H1 (cell line): ENCODE measurements at regions not wholly inside any gene's neighbourhood (a gene's known extent, or its start where the extent isn't known, plus 50 kb on each side); places are given as distances from the start of the nearest gene placed in this dataset.
A peak's percentile ranks its signal among the peaks of the same experiment; 100 is the strongest.

Experiments
- ATF2 ChIP-seq: IDR thresholded peaks from 2 replicates; pipeline ENCODE4 v1.6.1; 2012; ENCODE audit warnings: low read length, inconsistent platforms
- BACH1 ChIP-seq: IDR thresholded peaks from 2 replicates; pipeline ENCODE4 v1.6.1; 2012; ENCODE audit warnings: low read length, improper control_type of control experiment
- BCL11A ChIP-seq, 2 experiments: IDR thresholded peaks; one replicate each; pipeline ENCODE4 v1.6.1; 2011; ENCODE audit warnings: low read depth in 2 of 2, low read length in 2 of 2, mild to moderate bottlenecking in 2 of 2
- BRCA1 ChIP-seq: IDR thresholded peaks from 2 replicates; pipeline ENCODE4 v1.6.1; 2012; ENCODE audit warnings: low read depth, low read length, improper control_type of control experiment
- CEBPB ChIP-seq: IDR thresholded peaks from 2 replicates; pipeline ENCODE4 v1.6.1; 2012; ENCODE audit warnings: low read depth, low read length
- CHD2 ChIP-seq: IDR thresholded peaks from 2 replicates; pipeline ENCODE4 v1.6.1; 2012; ENCODE audit warnings: low read length, improper control_type of control experiment
- CTCF ChIP-seq, 3 experiments: IDR thresholded peaks; 1 replicate in 2 of 3; 2 replicates in 1 of 3; pipeline versions ENCODE4 v1.5.1 to v1.6.1; 2011; ENCODE audit warnings: low read length in 3 of 3, mild to moderate bottlenecking in 3 of 3, inconsistent platforms in 2 of 3, low read depth in 1 of 3, moderate library complexity in 1 of 3; ENCODE audit not compliant: insufficient read depth in 1 of 3; ENCODE audit errors: control extremely low read depth in 1 of 3
- EP300 ChIP-seq, 2 experiments: IDR thresholded peaks; 1 replicate in 1 of 2; 2 replicates in 1 of 2; pipeline ENCODE4 v1.6.1; 2011 to 2012; ENCODE audit warnings: low read depth in 2 of 2, low read length in 2 of 2, mild to moderate bottlenecking in 2 of 2, borderline replicate concordance in 1 of 2, inconsistent platforms in 1 of 2, moderate library complexity in 1 of 2
- EZH2 ChIP-seq: fragments of 200-600 bp; sonication (generic); IDR thresholded peaks from 2 replicates; pipeline ENCODE4 v1.7.1; 2012; ENCODE audit warnings: low read depth, mild to moderate bottlenecking, moderate library complexity, low read length, inconsistent platforms; ENCODE audit not compliant: severe bottlenecking
- POLR2A ChIP-seq, 2 experiments: IDR thresholded peaks; 1 replicate in 1 of 2; 2 replicates in 1 of 2; pipeline ENCODE4 v1.6.1; 2011; ENCODE audit warnings: low read depth in 2 of 2, low read length in 2 of 2, mild to moderate bottlenecking in 2 of 2; ENCODE audit errors: control extremely low read depth in 1 of 2
- POLR2AphosphoS5 ChIP-seq: IDR thresholded peaks from 2 replicates; pipeline ENCODE4 v1.6.1; 2011; ENCODE audit warnings: low read depth, low read length
- RAD21 ChIP-seq, 2 experiments: IDR thresholded peaks in 1 of 2; conservative IDR thresholded peaks in 1 of 2; 2 replicates each; pipeline ENCODE4 v1.6.1; 2011; ENCODE audit warnings: low read depth in 2 of 2, low read length in 2 of 2, improper control_type of control experiment in 1 of 2, inconsistent platforms in 1 of 2, mild to moderate bottlenecking in 1 of 2, moderate library complexity in 1 of 2
- TAF1 ChIP-seq: IDR thresholded peaks from 2 replicates; pipeline ENCODE4 v1.6.1; 2011; ENCODE audit warnings: mild to moderate bottlenecking, low read depth, low read length
- USF2 ChIP-seq: IDR thresholded peaks from 2 replicates; pipeline ENCODE4 v1.6.1; 2011; ENCODE audit warnings: low read length, improper control_type of control experiment

GRCh38 chr3:148309390-148310035, 388.2 kb upstream of the AGTR1 start:
- TF ChIP-seq EP300 (IDR thresholded peaks at IDR 0.05; ENCODE audit: borderline replicate concordance in 1 of 2, low read depth in 2 of 2, low read length in 2 of 2) (no peak), CTCF (IDR thresholded peaks at IDR 0.05; ENCODE audit: control extremely low read depth in 1 of 3, insufficient read depth in 1 of 3, low read depth in 1 of 3, low read length in 3 of 3) (peak; percentile 28 to 74 (median 57)), ATF2 (no peak), CEBPB (no peak), BRCA1 (no peak), TAF1 (no peak), POLR2A (IDR thresholded peaks at IDR 0.05; ENCODE audit: control extremely low read depth in 1 of 2, low read depth in 2 of 2, low read length in 2 of 2) (no peak), RAD21 (IDR thresholded peaks at IDR 0.05 in 1 of 2, conservative IDR thresholded peaks at IDR 0.05 in 1 of 2; ENCODE audit: low read depth in 2 of 2, low read length in 2 of 2) (peak; percentile 62 to 76), POLR2AphosphoS5 (no peak), USF2 (no peak), BACH1 (no peak), EZH2 (no peak), BCL11A (IDR thresholded peaks at IDR 0.05; ENCODE audit: low read depth in 2 of 2, low read length in 2 of 2) (no peak), CHD2 (no peak)
